ENCODE measurements at regions not wholly inside any gene's neighbourhood (a gene's known extent, or its start where the extent isn't known, plus 50 kb on each side); places are given as distances from the start of the nearest gene placed in this dataset.

DNA sequence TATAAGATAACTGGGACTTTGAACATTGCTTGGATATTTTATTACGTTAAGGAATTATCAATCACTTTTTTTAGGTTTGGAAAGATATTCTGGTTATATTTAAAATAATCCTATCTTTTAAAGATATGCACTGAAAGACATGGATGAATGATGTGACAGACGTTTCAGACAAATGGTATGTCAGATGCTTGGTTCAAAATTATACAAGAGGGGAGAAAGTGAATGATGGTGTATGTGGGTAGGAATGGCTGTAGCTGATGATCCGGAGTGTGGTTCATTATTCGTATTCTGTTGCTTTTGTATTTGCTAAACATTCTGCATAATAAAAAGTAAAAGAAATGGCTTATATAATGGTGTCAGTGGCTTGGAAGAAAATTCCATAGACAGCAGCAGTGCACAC, 51.0 kb upstream of the SNRPB2 start:
- no peak overlapping the region for H3K4me3 Mint-ChIP-seq
- Histone ChIP-seq H3K27me3 (ENCODE audit: control insufficient read depth in 1 of 2, insufficient read depth in 2 of 2, low read length in 2 of 2) (no peaks in the 10 kb centered on the region), H3K9me3 (ENCODE audit: control insufficient read depth in 1 of 2, insufficient read depth in 1 of 2, low read length in 2 of 2) (peaks cover 0 to 6% of the 10 kb centered on the region in 2 experiments), H3K4me1 (ENCODE audit: insufficient read depth, low read length) (no peaks in the 10 kb centered on the region), H3K4me3 (ENCODE audit: low read length) (no peak overlapping the region), H3K27ac (ENCODE audit: low read depth in 1 of 2, low read length in 2 of 2) (no peak overlapping the region), H3K36me3 (ENCODE audit: insufficient read depth, low read length) (no peaks in the 10 kb centered on the region)
- ATAC-seq (ENCODE audit: poor library complexity) = no peak
- ChIA-PET POLR2A (no interaction called here), CTCF (no interaction called here)
- no peak for DNase-seq
- TF ChIP-seq, protein P1, sequence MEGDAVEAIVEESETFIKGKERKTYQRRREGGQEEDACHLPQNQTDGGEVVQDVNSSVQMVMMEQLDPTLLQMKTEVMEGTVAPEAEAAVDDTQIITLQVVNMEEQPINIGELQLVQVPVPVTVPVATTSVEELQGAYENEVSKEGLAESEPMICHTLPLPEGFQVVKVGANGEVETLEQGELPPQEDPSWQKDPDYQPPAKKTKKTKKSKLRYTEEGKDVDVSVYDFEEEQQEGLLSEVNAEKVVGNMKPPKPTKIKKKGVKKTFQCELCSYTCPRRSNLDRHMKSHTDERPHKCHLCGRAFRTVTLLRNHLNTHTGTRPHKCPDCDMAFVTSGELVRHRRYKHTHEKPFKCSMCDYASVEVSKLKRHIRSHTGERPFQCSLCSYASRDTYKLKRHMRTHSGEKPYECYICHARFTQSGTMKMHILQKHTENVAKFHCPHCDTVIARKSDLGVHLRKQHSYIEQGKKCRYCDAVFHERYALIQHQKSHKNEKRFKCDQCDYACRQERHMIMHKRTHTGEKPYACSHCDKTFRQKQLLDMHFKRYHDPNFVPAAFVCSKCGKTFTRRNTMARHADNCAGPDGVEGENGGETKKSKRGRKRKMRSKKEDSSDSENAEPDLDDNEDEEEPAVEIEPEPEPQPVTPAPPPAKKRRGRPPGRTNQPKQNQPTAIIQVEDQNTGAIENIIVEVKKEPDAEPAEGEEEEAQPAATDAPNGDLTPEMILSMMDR (IDR thresholded peaks at IDR 0.05) = no peak
- H3K27ac Mint-ChIP-seq = no peak overlapping the region
- no peaks in the 10 kb centered on the region for H3K27me3 Mint-ChIP-seq
- H3K4me1 Mint-ChIP-seq (ENCODE audit: low read depth) = no peaks in the 10 kb centered on the region
- H3K36me3 Mint-ChIP-seq (ENCODE audit: low read depth) = no peaks in the 10 kb centered on the region
- intact Hi-C loops (cut with DNase I, micrococcal nuclease) = no loop called here
- H3K9me3 Mint-ChIP-seq = peaks cover 3% of the 10 kb centered on the region

DNA sequence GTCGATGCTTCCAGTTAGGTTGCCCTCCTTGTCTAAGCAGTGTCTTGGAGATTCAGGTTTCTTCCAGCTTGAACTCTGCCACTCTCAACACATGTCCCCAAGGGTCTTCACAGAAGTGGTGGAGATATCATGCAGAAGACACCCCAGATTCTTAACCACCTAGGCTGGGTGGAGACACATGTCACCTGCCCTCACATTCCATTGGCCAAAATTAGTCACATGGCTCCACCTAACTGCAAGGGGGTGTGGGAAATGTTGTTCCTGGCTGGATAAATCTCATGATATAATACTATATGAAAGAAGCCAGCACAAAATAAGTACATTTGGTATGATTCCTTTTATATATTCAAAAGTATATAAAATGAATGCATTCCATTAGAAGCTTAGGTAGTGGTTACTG, 52.9 kb upstream of the SNRPB2 start:
- H3K27ac ChIP-seq (ENCODE audit: low read depth in 1 of 2, low read length in 2 of 2) = no peak overlapping the region
- DNase-seq (no peak), ATAC-seq (ENCODE audit: poor library complexity) (no peak)
- H3K4me1 ChIP-seq (ENCODE audit: insufficient read depth, low read length) = no peaks in the 10 kb centered on the region
- TF ChIP-seq, protein P1 (IDR thresholded peaks at IDR 0.05) = no peak
- H3K27ac Mint-ChIP-seq = no peak overlapping the region
- H3K4me1 Mint-ChIP-seq (ENCODE audit: low read depth) = no peaks in the 10 kb centered on the region
- peaks cover 0 to 6% of the 10 kb centered on the region in 2 experiments for H3K9me3 ChIP-seq (ENCODE audit: control insufficient read depth in 1 of 2, insufficient read depth in 1 of 2, low read length in 2 of 2)
- H3K36me3 Mint-ChIP-seq (ENCODE audit: low read depth) = no peaks in the 10 kb centered on the region
- H3K4me3 ChIP-seq (ENCODE audit: low read length) = no peak overlapping the region
- intact Hi-C loops (cut with DNase I, micrococcal nuclease) = no loop called here
- no peaks in the 10 kb centered on the region for H3K36me3 ChIP-seq (ENCODE audit: insufficient read depth, low read length)
- H3K4me3 Mint-ChIP-seq = no peak overlapping the region
- H3K27me3 Mint-ChIP-seq = no peaks in the 10 kb centered on the region
- peaks cover 5% of the 10 kb centered on the region for H3K9me3 Mint-ChIP-seq
- no peaks in the 10 kb centered on the region for H3K27me3 ChIP-seq (ENCODE audit: control insufficient read depth in 1 of 2, insufficient read depth in 2 of 2, low read length in 2 of 2)
- CTCF ChIA-PET = no interaction called here
- POLR2A ChIA-PET = no interaction called here

DNA sequence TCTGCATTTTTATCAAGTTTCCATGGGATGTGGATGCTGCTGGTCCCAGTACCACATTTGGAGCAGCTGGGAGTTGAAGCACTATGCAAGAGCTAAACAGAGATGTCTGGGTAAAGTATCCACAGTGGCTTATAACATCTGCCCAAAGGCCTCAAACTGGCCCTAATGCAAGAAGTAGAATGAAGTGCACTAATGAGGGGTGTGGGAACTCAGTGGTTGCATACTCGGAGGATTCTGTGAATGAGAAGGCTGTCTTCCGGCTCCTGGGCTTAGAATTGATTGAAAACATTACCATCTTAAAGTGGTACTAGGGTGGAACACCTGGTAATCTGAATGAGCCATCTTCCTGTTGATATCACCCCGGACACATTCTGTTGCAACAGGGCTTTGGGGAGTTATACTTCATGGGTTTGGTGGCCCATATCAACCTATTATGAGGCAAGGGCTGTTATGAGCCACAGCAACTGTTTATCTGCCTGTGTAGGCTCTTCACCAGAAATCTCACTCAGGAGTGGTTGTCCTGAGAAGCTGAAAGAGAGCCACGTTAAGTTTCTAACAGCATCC, 54.7 kb upstream of the SNRPB2 start:
- Histone ChIP-seq H3K36me3 (ENCODE audit: insufficient read depth, low read length) (no peaks in the 10 kb centered on the region), H3K9me3 (ENCODE audit: control insufficient read depth in 1 of 2, insufficient read depth in 1 of 2, low read length in 2 of 2) (peaks cover 0 to 7% of the 10 kb centered on the region in 2 experiments), H3K27ac (ENCODE audit: low read depth in 1 of 2, low read length in 2 of 2) (no peak overlapping the region), H3K27me3 (ENCODE audit: control insufficient read depth in 1 of 2, insufficient read depth in 2 of 2, low read length in 2 of 2) (no peaks in the 10 kb centered on the region), H3K4me1 (ENCODE audit: insufficient read depth, low read length) (no peaks in the 10 kb centered on the region), H3K4me3 (ENCODE audit: low read length) (no peak overlapping the region)
- ATAC-seq (ENCODE audit: poor library complexity) (no peak), DNase-seq (no peak)
- POLR2A ChIA-PET = no interaction called here
- H3K27ac Mint-ChIP-seq = no peak overlapping the region
- H3K4me1 Mint-ChIP-seq (ENCODE audit: low read depth) = no peaks in the 10 kb centered on the region
- H3K9me3 Mint-ChIP-seq = peaks cover 5% of the 10 kb centered on the region
- no peak overlapping the region for H3K4me3 Mint-ChIP-seq
- H3K36me3 Mint-ChIP-seq (ENCODE audit: low read depth) = no peaks in the 10 kb centered on the region
- intact Hi-C loops (cut with DNase I, micrococcal nuclease) = no loop called here
- CTCF ChIA-PET = no interaction called here
- TF ChIP-seq, protein P1 (IDR thresholded peaks at IDR 0.05) = no peak
- no peaks in the 10 kb centered on the region for H3K27me3 Mint-ChIP-seq
